GM10248 (cell line): ENCODE measurements at regions not wholly inside any gene's neighbourhood (a gene's known extent, or its start where the extent isn't known, plus 50 kb on each side); places are given as distances from the start of the nearest gene placed in this dataset.

ENCODE experiments used
- CTCF ChIA-PET: fragments of 300-600 bp; sonication (Branson Sonifier 250); formaldehyde crosslinking; extraction: SDS; loops from one replicate; lab custom pipeline; 2021; ENCODE audit warnings: antibody characterized with exemption; lab: Yijun Ruan, JAX
- POLR2A ChIA-PET: fragments of 350-650 bp; sonication (Branson Sonifier 250); formaldehyde crosslinking; extraction: SDS; loops from one replicate; lab custom pipeline; 2020; ENCODE audit warnings: antibody characterized with exemption; lab: Yijun Ruan, JAX
- DNase-seq: peaks from one replicate; pipeline ENCODE4 v3.0.0; 2012; ENCODE audit errors: extremely low spot score
- CTCF ChIP-seq: IDR thresholded peaks from 2 replicates; pipeline ENCODE4 v1.5.1; 2012; ENCODE audit warnings: mild to moderate bottlenecking, low read depth; ENCODE audit errors: extremely low read depth, missing control alignments, control extremely low read depth

- ChIA-PET POLR2A (no interaction called here), CTCF (no interaction called here)
- no peak for DNase-seq
- TF ChIP-seq CTCF = no peak
These were observed 539.6 kb upstream of the DIPK2B start for GRCh38 chrX:45740291-45740690.

- POLR2A ChIA-PET = no interaction called here
- TF ChIP-seq CTCF = no peak
- DNase-seq = no peak
- CTCF ChIA-PET = no interaction called here
These were observed 534.9 kb upstream of the DIPK2B start for GRCh38 chrX:45735571-45735970.

- POLR2A ChIA-PET = no interaction called here
- DNase-seq = no peak
- CTCF ChIA-PET = interaction anchor here (1.5 kb wide), 1 partner anchor 26 kb away, joined by 3 read pairs; no protein-coding TSS in a partner anchor
These were observed 530.8 kb upstream of the DIPK2B start for GRCh38 chrX:45731448-45731847.

GRCh38 chrX:45727761-45728160 lies 527.1 kb upstream of the DIPK2B start:
- TF ChIP-seq CTCF = no peak
- no peak for DNase-seq
- ChIA-PET CTCF (no interaction called here), POLR2A (no interaction called here)

More at GRCh38 chrX:45731448-45731847, 530.8 kb upstream of the DIPK2B start:
- TF ChIP-seq CTCF = no peak

- ChIA-PET POLR2A (no interaction called here), CTCF (no interaction called here)
- TF ChIP-seq CTCF = no peak
- no peak for DNase-seq
These were observed 521.8 kb upstream of the DIPK2B start for GRCh38 chrX:45722471-45722870.

- no peak for TF ChIP-seq CTCF
- DNase-seq = no peak
- ChIA-PET CTCF (no interaction called here), POLR2A (no interaction called here)
These were observed 519.2 kb upstream of the DIPK2B start for GRCh38 chrX:45719751-45720501.

GRCh38 chrX:45718676-45719075 lies 518.0 kb upstream of the DIPK2B start:
- POLR2A ChIA-PET = no interaction called here
- CTCF ChIA-PET = no interaction called here
- DNase-seq = no peak
- no peak for TF ChIP-seq CTCF
